Thyroid gland (tissue), 4 donors: ENCODE measurements at regions not wholly inside any gene's neighbourhood (a gene's known extent, or its start where the extent isn't known, plus 50 kb on each side); places are given as distances from the start of the nearest gene placed in this dataset.

Experiments used
- DNase-seq, 2 donors: peaks; one replicate each; pipeline ENCODE4 v3.0.0-alpha.2; 2019
- H3K27ac ChIP-seq, 3 donors: fragments of 200-600 bp; sonication (generic); 1 replicate in 2 of 3; 2 replicates in 1 of 3; pipeline ENCODE4 v1.5.1; 2016 to 2019; ENCODE audit warnings: mild to moderate bottlenecking in 1 of 3, moderate library complexity in 1 of 3
- H3K27me3 ChIP-seq: fragments of 200-600 bp; sonication (generic); one replicate; pipeline ENCODE4 v1.5.1; 2019
- H3K36me3 ChIP-seq, 2 donors: fragments of 200-600 bp; sonication (generic); one replicate each; pipeline ENCODE4 v1.5.1; 2016 to 2019
- H3K4me1 ChIP-seq, 2 donors: fragments of 200-600 bp; sonication (generic); one replicate each; pipeline ENCODE4 v1.5.1; 2017 to 2019
- H3K4me3 ChIP-seq, 3 donors: fragments of 200-600 bp; sonication (generic); replicated peaks in 1 of 3; 1 replicate in 2 of 3; 2 replicates in 1 of 3; pipeline ENCODE4 v1.5.1; 2016; ENCODE audit warnings: mild to moderate bottlenecking in 1 of 3
- H3K9me3 ChIP-seq: fragments of 200-600 bp; sonication (generic); one replicate; pipeline ENCODE4 v1.5.1; 2017
- CTCF ChIP-seq, 6 experiments: fragments of 200-600 bp in 3 of 6; fragments of 450-650 bp in 3 of 6; sonication (generic) in 3 of 6; IDR thresholded peaks; one replicate each; pipeline ENCODE4 v1.5.1; 2016 to 2019; ENCODE audit warnings: antibody characterized with exemption in 6 of 6, mild to moderate bottlenecking in 2 of 6, inconsistent platforms in 1 of 6, moderate library complexity in 1 of 6
- POLR2A ChIP-seq, 2 donors: fragments of 450-650 bp; IDR thresholded peaks; one replicate each; pipeline ENCODE4 v1.6.1; 2017; ENCODE audit warnings: antibody characterized with exemption in 2 of 2, mild to moderate bottlenecking in 2 of 2, moderate library complexity in 1 of 2
- WGBS, 2 donors: methylation state at CpG; one replicate each; pipeline ENCODE4 v1.1.5; 2017; 5-methylcytosine and 5-hydroxymethylcytosine counted together
- intact Hi-C: fragments of 100-400 bp; cut with DNase I; formaldehyde crosslinking; loops from one replicate; pipeline ENCODE4 v1.15.1; 2023

DNA sequence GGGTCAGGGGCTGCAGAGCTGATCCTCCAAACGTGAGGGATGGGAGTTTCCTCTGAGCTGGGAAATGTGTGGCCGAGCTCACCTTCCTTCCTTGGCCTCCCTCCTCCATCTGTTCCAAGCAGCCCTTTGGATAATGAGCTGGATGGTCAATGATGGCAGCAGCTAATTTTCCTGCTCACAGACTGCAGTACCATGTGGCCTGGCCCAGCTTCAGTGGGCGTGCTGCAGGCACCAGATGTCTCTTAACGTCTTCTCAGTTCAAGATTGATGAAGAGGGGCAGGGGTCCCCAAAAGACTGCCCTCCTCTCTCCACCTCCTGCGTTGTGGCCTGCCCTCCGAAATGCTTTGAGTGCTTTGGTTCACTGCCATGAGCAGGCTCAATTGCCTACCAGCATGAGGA is 86.0 kb downstream of the UBIAD1 start:
- peaks cover 5% of the 10 kb centered on the region for H3K27me3 ChIP-seq
- no peak for DNase-seq
- intact Hi-C loops = no loop called here
- H3K36me3 ChIP-seq = no peaks in the 10 kb centered on the region
- H3K27ac ChIP-seq = no peak overlapping the region
- WGBS, 2 donors = 60 to 75% methylated on average over 6 of the region's 6 CpGs
- TF ChIP-seq CTCF (IDR thresholded peaks at IDR 0.05) (no peak), POLR2A (IDR thresholded peaks at IDR 0.05) (no peak)
- no peaks in the 10 kb centered on the region for H3K9me3 ChIP-seq
- H3K4me3 ChIP-seq = no peak overlapping the region
- H3K4me1 ChIP-seq = no peaks in the 10 kb centered on the region

DNA sequence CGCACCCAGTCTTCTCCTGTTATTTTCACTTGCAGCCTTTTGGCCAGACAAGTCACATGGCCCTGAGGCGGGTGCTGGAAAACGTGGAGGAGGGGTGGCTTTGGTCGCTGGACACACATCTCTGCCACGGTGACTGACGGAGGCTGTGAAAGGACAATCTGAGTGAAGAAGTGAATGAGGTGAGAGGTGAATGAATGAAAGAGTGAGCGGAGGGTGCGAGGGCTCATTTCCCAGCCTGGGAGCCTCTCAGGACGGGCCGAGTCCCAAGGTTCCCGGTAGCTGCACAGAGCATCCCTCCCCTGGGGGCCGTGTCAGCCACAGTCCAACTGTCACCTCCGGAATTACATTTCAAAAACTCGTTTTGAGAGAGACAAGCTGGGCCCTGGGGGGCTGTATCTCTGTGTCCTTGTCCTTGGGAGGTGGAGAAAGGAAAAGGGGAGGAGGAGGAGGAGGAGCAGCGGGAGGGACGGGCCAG is 89.6 kb downstream of the UBIAD1 start:
- Histone ChIP-seq H3K4me3 (no peak overlapping the region), H3K27me3 (no peaks in the 10 kb centered on the region), H3K36me3 (no peaks in the 10 kb centered on the region), H3K27ac (no peak overlapping the region), H3K4me1 (no peaks in the 10 kb centered on the region), H3K9me3 (no peaks in the 10 kb centered on the region)
- intact Hi-C loops = no loop called here
- TF ChIP-seq CTCF (IDR thresholded peaks at IDR 0.05) (no peak), POLR2A (IDR thresholded peaks at IDR 0.05) (no peak)
- DNase-seq = no peak
- WGBS, 2 donors = 55 to 58% methylated on average over 16 of the region's 16 CpGs

- Histone ChIP-seq H3K36me3 (no peaks in the 10 kb centered on the region), H3K27me3 (no peaks in the 10 kb centered on the region), H3K4me3 (no peak overlapping the region), H3K9me3 (no peaks in the 10 kb centered on the region), H3K27ac (no peak overlapping the region), H3K4me1 (no peaks in the 10 kb centered on the region)
- intact Hi-C loops = no loop called here
- TF ChIP-seq CTCF (IDR thresholded peaks at IDR 0.05) (no peak), POLR2A (IDR thresholded peaks at IDR 0.05) (no peak)
- no peak for DNase-seq
- WGBS, 2 donors = 64 to 75% methylated on average over 7 of the region's 7 CpGs
Measured at GRCh38 chr1:11364170-11364569, 91.2 kb downstream of the UBIAD1 start.

- H3K27me3 ChIP-seq = no peaks in the 10 kb centered on the region
Measured at GRCh38 chr1:11365744-11366387, 92.9 kb downstream of the UBIAD1 start.

More at GRCh38 chr1:11365744-11366387, 92.9 kb downstream of the UBIAD1 start:
- DNase-seq = no peak
- H3K4me3 ChIP-seq = no peak overlapping the region
- no peak overlapping the region for H3K27ac ChIP-seq
- H3K36me3 ChIP-seq = no peaks in the 10 kb centered on the region
- H3K4me1 ChIP-seq = no peaks in the 10 kb centered on the region
- TF ChIP-seq POLR2A (IDR thresholded peaks at IDR 0.05) = no peak
- TF ChIP-seq CTCF (IDR thresholded peaks at IDR 0.05) = no peak
- no peaks in the 10 kb centered on the region for H3K9me3 ChIP-seq
- intact Hi-C loops = no loop called here
- 84 to 89% methylated on average over 9 of the region's 9 CpGs for WGBS, 2 donors
